Mesenchymal stem cell (in vitro differentiated cells and primary cell): ENCODE measurements at regions not wholly inside any gene's neighbourhood (a gene's known extent, or its start where the extent isn't known, plus 50 kb on each side); places are given as distances from the start of the nearest gene placed in this dataset.

ENCODE experiments used
- DNase-seq: peaks from one replicate; pipeline ENCODE4 v3.0.0-alpha.2; 2013
- H2AFZ ChIP-seq: one replicate; pipeline ENCODE4 v1.6.1; 2013; ENCODE audit warnings: low read depth, mild to moderate bottlenecking, control low read depth, inconsistent platforms, low read length, moderate library complexity
- H2AK5ac ChIP-seq: 2 replicates; pipeline ENCODE4 v1.6.1; 2013; ENCODE audit warnings: low read length, moderate library complexity, mild to moderate bottlenecking, inconsistent platforms; ENCODE audit not compliant: severe bottlenecking
- H2BK120ac ChIP-seq: one replicate; pipeline ENCODE4 v1.6.1; 2013; ENCODE audit warnings: low read depth, mild to moderate bottlenecking, inconsistent platforms, low read length, moderate library complexity
- H2BK12ac ChIP-seq, 2 experiments: one replicate each; pipeline ENCODE4 v1.6.1; 2013; ENCODE audit warnings: inconsistent platforms in 2 of 2, low read length in 2 of 2, mild to moderate bottlenecking in 2 of 2, moderate library complexity in 2 of 2, control low read depth in 1 of 2
- H2BK15ac ChIP-seq: one replicate; pipeline ENCODE4 v1.6.1; 2013; ENCODE audit warnings: mild to moderate bottlenecking, low read depth, inconsistent platforms; ENCODE audit not compliant: poor library complexity, severe bottlenecking
- H2BK5ac ChIP-seq: 2 replicates; pipeline ENCODE4 v1.6.1; 2013; ENCODE audit warnings: low read depth, mild to moderate bottlenecking, low read length, control low read depth, inconsistent platforms; ENCODE audit not compliant: poor library complexity, severe bottlenecking
- H3K14ac ChIP-seq, 2 experiments: one replicate each; pipeline ENCODE4 v1.6.1; 2013; ENCODE audit warnings: inconsistent platforms in 2 of 2, low read length in 2 of 2, control low read depth in 1 of 2, mild to moderate bottlenecking in 1 of 2, moderate library complexity in 1 of 2
- H3K18ac ChIP-seq, 2 experiments: one replicate each; pipeline ENCODE4 v1.6.1; 2013; ENCODE audit warnings: inconsistent platforms in 2 of 2, low read length in 2 of 2, control low read depth in 1 of 2, low read depth in 1 of 2, mild to moderate bottlenecking in 1 of 2
- H3K23ac ChIP-seq, 2 experiments: one replicate each; pipeline ENCODE4 v1.6.1; 2013; ENCODE audit warnings: inconsistent platforms in 2 of 2, low read length in 2 of 2, mild to moderate bottlenecking in 2 of 2, moderate library complexity in 2 of 2, control low read depth in 1 of 2
- H3K27ac ChIP-seq: 2 replicates; pipeline ENCODE4 v1.5.1; 2013; ENCODE audit warnings: mild to moderate bottlenecking, moderate library complexity, low read length, control low read depth, inconsistent platforms; ENCODE audit not compliant: poor library complexity, severe bottlenecking
- H3K27me3 ChIP-seq, 2 experiments: 2 replicates each; pipeline versions ENCODE4 v1.6.1 to v1.7.0; 2013; ENCODE audit warnings: low read length in 2 of 2, mild to moderate bottlenecking in 2 of 2, moderate library complexity in 2 of 2, control low read depth in 1 of 2, inconsistent platforms in 1 of 2; ENCODE audit not compliant: control insufficient read depth in 1 of 2, insufficient read depth in 1 of 2
- H3K36me3 ChIP-seq, 2 experiments: 2 replicates each; pipeline versions ENCODE4 v1.6.1 to v1.7.0; 2013; ENCODE audit warnings: low read length in 2 of 2, control low read depth in 1 of 2, inconsistent platforms in 1 of 2, low read depth in 1 of 2, mild to moderate bottlenecking in 1 of 2; ENCODE audit not compliant: insufficient read depth in 2 of 2, control insufficient read depth in 1 of 2
- H3K4ac ChIP-seq, 2 experiments: one replicate each; pipeline ENCODE4 v1.6.1; 2013; ENCODE audit warnings: inconsistent platforms in 2 of 2, low read length in 2 of 2, mild to moderate bottlenecking in 2 of 2, moderate library complexity in 2 of 2, control low read depth in 1 of 2, low read depth in 1 of 2
- H3K4me1 ChIP-seq: 2 replicates; pipeline ENCODE4 v1.6.1; 2013; ENCODE audit warnings: low read depth, low read length, control low read depth; ENCODE audit not compliant: control insufficient read depth, insufficient read depth
- H3K4me2 ChIP-seq: 2 replicates; pipeline ENCODE4 v1.6.1; 2013; ENCODE audit warnings: low read length, mild to moderate bottlenecking, inconsistent platforms; ENCODE audit not compliant: poor library complexity, severe bottlenecking
- H3K4me3 ChIP-seq, 2 experiments: 2 replicates each; pipeline versions ENCODE4 v1.5.1 to v1.7.0; 2013; ENCODE audit warnings: low read length in 2 of 2, mild to moderate bottlenecking in 2 of 2, control low read depth in 1 of 2, low read depth in 1 of 2; ENCODE audit not compliant: insufficient read depth in 1 of 2
- H3K79me1 ChIP-seq: replicated peaks from 2 replicates; pipeline ENCODE4 v1.6.1; 2013; ENCODE audit warnings: mild to moderate bottlenecking, control low read depth, low read length, inconsistent platforms; ENCODE audit not compliant: poor library complexity, severe bottlenecking
- H3K9ac ChIP-seq: 2 replicates; pipeline ENCODE4 v1.7.0; 2013; ENCODE audit warnings: mild to moderate bottlenecking, low read length, moderate library complexity
- H3K9me3 ChIP-seq: 2 replicates; pipeline ENCODE4 v1.7.0; 2013; ENCODE audit warnings: mild to moderate bottlenecking, low read length; ENCODE audit not compliant: control insufficient read depth
- H4K8ac ChIP-seq: one replicate; pipeline ENCODE4 v1.6.1; 2013; ENCODE audit warnings: inconsistent platforms, mild to moderate bottlenecking, low read length, moderate library complexity
- H4K91ac ChIP-seq: one replicate; pipeline ENCODE4 v1.6.1; 2013; ENCODE audit warnings: mild to moderate bottlenecking, low read length, inconsistent platforms
- WGBS: methylation state at CpG from one replicate; pipeline ENCODE4 v1.1.7; 2013; ENCODE audit warnings: mixed read lengths; 5-methylcytosine and 5-hydroxymethylcytosine counted together

- H4K8ac ChIP-seq, result no peak overlapping the region
- no peak overlapping the region for H4K91ac ChIP-seq
- no peak overlapping the region for H3K4ac ChIP-seq
Measured at GRCh38 chrX:102988517-102988916, 51.4 kb downstream of the RAB40AL start.

DNA sequence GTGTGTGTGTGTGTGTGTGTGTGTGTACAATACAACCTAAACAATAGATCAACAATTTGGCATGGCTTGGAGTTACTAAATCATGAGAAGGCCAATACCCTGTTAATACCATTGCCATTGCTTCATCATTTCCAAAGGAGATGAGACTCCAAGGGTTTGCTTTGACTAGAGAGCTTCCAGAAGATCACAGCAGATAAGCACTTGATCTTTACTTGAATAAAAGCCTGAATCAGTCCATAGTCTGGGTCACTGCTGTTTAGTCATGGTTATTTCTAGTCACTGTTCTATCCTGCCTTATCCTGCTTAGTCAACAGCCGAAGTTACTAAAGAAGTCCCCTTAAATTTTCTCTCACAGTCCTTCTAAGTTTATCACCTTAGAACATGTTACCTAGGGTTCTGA is 58.2 kb downstream of the RAB40AL start:
- Histone ChIP-seq H3K27me3 (peaks cover 0 to 41% of the 10 kb centered on the region in 2 experiments), H3K4ac (no peak overlapping the region), H3K4me3 (no peak overlapping the region), H3K79me1 (no peaks in the 10 kb centered on the region), H3K18ac (no peak overlapping the region), H3K4me1 (no peaks in the 10 kb centered on the region), H2AK5ac (no peak overlapping the region), H3K9me3 (no peaks in the 10 kb centered on the region), H2BK120ac (no peak overlapping the region), H3K23ac (no peak overlapping the region), H4K91ac (no peak overlapping the region), H3K14ac (no peak overlapping the region), H3K9ac (no peak overlapping the region), H3K36me3 (no peaks in the 10 kb centered on the region), H3K27ac (no peak overlapping the region), H2BK5ac (no peak overlapping the region), H4K8ac (no peak overlapping the region), H2BK15ac (no peak overlapping the region), H3K4me2 (no peak overlapping the region), H2BK12ac (no peak overlapping the region), H2AFZ (no peak overlapping the region)
- 83% methylated on average over 1 of the region's 1 CpG for WGBS
- no peak for DNase-seq

More at GRCh38 chrX:102988517-102988916, 51.4 kb downstream of the RAB40AL start:
- Histone ChIP-seq H2BK12ac (no peak overlapping the region), H3K9ac (no peak overlapping the region), H2BK120ac (no peak overlapping the region), H3K18ac (no peak overlapping the region), H3K4me2 (no peak overlapping the region), H3K36me3 (no peaks in the 10 kb centered on the region), H3K27me3 (peaks cover 0 to 70% of the 10 kb centered on the region in 2 experiments), H2BK15ac (no peak overlapping the region), H3K27ac (no peak overlapping the region), H2BK5ac (no peak overlapping the region), H3K4me3 (no peak overlapping the region), H2AK5ac (no peak overlapping the region), H3K79me1 (no peaks in the 10 kb centered on the region), H3K4me1 (no peaks in the 10 kb centered on the region), H3K23ac (no peak overlapping the region), H3K9me3 (no peaks in the 10 kb centered on the region), H3K14ac (no peak overlapping the region), H2AFZ (no peak overlapping the region)
- DNase-seq, result no peak
- WGBS, result 50% methylated on average over 1 of the region's 1 CpG

- Histone ChIP-seq H3K4me3 (no peak overlapping the region), H3K79me1 (no peaks in the 10 kb centered on the region), H3K23ac (no peak overlapping the region), H3K4me2 (no peak overlapping the region), H3K9me3 (no peaks in the 10 kb centered on the region), H3K18ac (no peak overlapping the region), H2BK5ac (no peak overlapping the region), H2AFZ (no peak overlapping the region), H4K8ac (no peak overlapping the region), H2AK5ac (no peak overlapping the region), H3K4ac (no peak overlapping the region), H3K27ac (no peak overlapping the region), H3K36me3 (no peaks in the 10 kb centered on the region), H4K91ac (no peak overlapping the region), H2BK120ac (no peak overlapping the region), H3K9ac (no peak overlapping the region), H2BK12ac (no peak overlapping the region), H3K27me3 (peaks cover 0 to 54% of the 10 kb centered on the region in 2 experiments), H2BK15ac (no peak overlapping the region), H3K4me1 (no peaks in the 10 kb centered on the region), H3K14ac (no peak overlapping the region)
- WGBS, result 100% methylated on average over 2 of the region's 2 CpGs
- DNase-seq, result no peak
Measured at GRCh38 chrX:103002576-103002975, 61.4 kb downstream of the BEX1 start.
